Immature natural killer cell (primary cell): ENCODE measurements at regions not wholly inside any gene's neighbourhood (a gene's known extent, or its start where the extent isn't known, plus 50 kb on each side); places are given as distances from the start of the nearest gene placed in this dataset.

Experiments used
- DNase-seq, 3 donors: peaks; one replicate each; pipeline ENCODE4 v3.0.0; 2022; ENCODE audit warnings: mixed read lengths in 1 of 3
- H3K27ac Mint-ChIP-seq, 6 donors: one replicate each; pipeline ENCODE4 v1.8.0; 2020; ENCODE audit warnings: mixed read lengths in 6 of 6, mild to moderate bottlenecking in 5 of 6, inconsistent platforms in 4 of 6, moderate library complexity in 3 of 6
- H3K27me3 Mint-ChIP-seq, 3 donors: one replicate each; pipeline ENCODE4 v1.8.0; 2020 to 2021; ENCODE audit warnings: low read depth in 3 of 3, mild to moderate bottlenecking in 3 of 3, mixed read lengths in 3 of 3, moderate library complexity in 3 of 3, inconsistent platforms in 1 of 3
- H3K36me3 Mint-ChIP-seq, 3 donors: one replicate each; pipeline ENCODE4 v1.8.0; 2020; ENCODE audit warnings: mixed read lengths in 3 of 3, inconsistent platforms in 2 of 3, mild to moderate bottlenecking in 2 of 3
- H3K4me1 Mint-ChIP-seq, 2 donors: one replicate each; pipeline ENCODE4 v1.8.0; 2020; ENCODE audit warnings: inconsistent platforms in 2 of 2, mild to moderate bottlenecking in 2 of 2, mixed read lengths in 2 of 2, moderate library complexity in 1 of 2
- H3K4me3 Mint-ChIP-seq, 5 donors: one replicate each; pipeline ENCODE4 v1.8.0; 2020; ENCODE audit warnings: mild to moderate bottlenecking in 5 of 5, mixed read lengths in 5 of 5, inconsistent platforms in 3 of 5, moderate library complexity in 3 of 5
- H3K9me3 Mint-ChIP-seq, 6 donors: one replicate each; pipeline ENCODE4 v1.8.0; 2020; ENCODE audit warnings: mild to moderate bottlenecking in 6 of 6, mixed read lengths in 6 of 6, inconsistent platforms in 4 of 6, moderate library complexity in 3 of 6

GRCh38 chr3:190252080-190252479 lies 70.2 kb downstream of the CLDN1 start:
- peaks cover 0 to 2% (median 2%) of the 10 kb centered on the region in 3 donors for H3K27me3 Mint-ChIP-seq
- H3K36me3 Mint-ChIP-seq = no peaks in the 10 kb centered on the region
- H3K9me3 Mint-ChIP-seq = peaks cover 0 to 6% (median 5%) of the 10 kb centered on the region in 6 donors
- H3K4me3 Mint-ChIP-seq = no peak overlapping the region
- no peak overlapping the region for H3K27ac Mint-ChIP-seq
- no peaks in the 10 kb centered on the region for H3K4me1 Mint-ChIP-seq
- DNase-seq = no peak

DNA sequence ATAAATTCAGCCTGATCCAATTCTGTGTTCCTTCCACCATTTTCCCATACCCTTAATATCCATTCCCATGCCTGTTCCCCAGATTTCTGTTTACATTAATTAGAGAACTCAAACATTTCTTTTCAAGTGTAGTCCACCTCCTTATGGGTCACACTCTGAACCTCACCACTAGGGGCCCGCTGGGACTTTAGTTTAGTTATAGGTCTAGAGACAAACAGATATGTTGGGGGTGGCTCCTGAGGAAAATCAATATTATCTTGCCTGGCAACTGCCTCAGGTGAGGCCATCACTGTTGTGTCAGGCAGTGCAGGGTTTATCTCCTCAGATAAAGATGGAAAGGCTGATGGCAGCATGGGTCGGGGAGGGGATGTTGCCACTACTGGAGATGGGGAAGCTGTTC lies 72.8 kb downstream of the CLDN1 start:
- no peak for DNase-seq
- no peak overlapping the region for H3K4me3 Mint-ChIP-seq
- H3K36me3 Mint-ChIP-seq = no peaks in the 10 kb centered on the region
- H3K27me3 Mint-ChIP-seq = peaks cover 0 to 2% (median 0%) of the 10 kb centered on the region in 3 donors
- H3K27ac Mint-ChIP-seq = no peak overlapping the region
- H3K9me3 Mint-ChIP-seq = peaks cover 2 to 20% (median 6%) of the 10 kb centered on the region in 6 donors
- H3K4me1 Mint-ChIP-seq = no peaks in the 10 kb centered on the region

GRCh38 chr3:190242147-190242546 lies 80.1 kb downstream of the CLDN1 start:
- no peak overlapping the region for H3K27ac Mint-ChIP-seq
- no peak for DNase-seq
- H3K27me3 Mint-ChIP-seq = no peaks in the 10 kb centered on the region
- peaks cover 6 to 38% (median 10%) of the 10 kb centered on the region in 6 donors for H3K9me3 Mint-ChIP-seq
- H3K4me3 Mint-ChIP-seq = no peak overlapping the region
- no peaks in the 10 kb centered on the region for H3K4me1 Mint-ChIP-seq
- H3K36me3 Mint-ChIP-seq = no peaks in the 10 kb centered on the region

GRCh38 chr3:190239325-190239724 lies 82.9 kb downstream of the CLDN1 start:
- Mint-ChIP-seq H3K27me3 (no peaks in the 10 kb centered on the region), H3K27ac (no peak overlapping the region), H3K9me3 (peaks cover 2 to 32% (median 10%) of the 10 kb centered on the region in 6 donors), H3K4me3 (no peak overlapping the region), H3K4me1 (no peaks in the 10 kb centered on the region), H3K36me3 (no peaks in the 10 kb centered on the region)
- no peak for DNase-seq

DNA sequence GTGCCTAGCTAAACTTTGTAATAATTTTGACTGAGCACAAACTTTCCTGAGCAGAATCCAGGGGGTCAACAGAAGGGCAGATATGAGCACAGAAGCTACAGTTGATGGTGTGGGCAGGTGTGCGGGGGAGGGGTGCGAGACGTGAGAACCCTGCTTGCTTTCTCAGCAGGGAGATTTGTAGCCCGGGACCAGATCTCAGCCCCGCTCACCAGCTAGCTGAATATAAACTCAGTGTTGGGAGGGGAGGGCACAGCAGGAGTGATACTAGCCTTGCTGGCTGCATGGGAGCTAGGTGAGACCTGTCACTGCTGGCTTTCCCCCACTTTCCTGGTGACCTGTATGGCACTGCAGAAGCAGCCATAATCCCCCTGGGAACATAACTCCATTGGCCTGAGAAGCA lies 83.4 kb downstream of the CLDN1 start:
- no peak overlapping the region for H3K27ac Mint-ChIP-seq
- no peak overlapping the region for H3K4me3 Mint-ChIP-seq
- no peaks in the 10 kb centered on the region for H3K27me3 Mint-ChIP-seq
- no peak for DNase-seq
- peaks cover 2 to 32% (median 8%) of the 10 kb centered on the region in 6 donors for H3K9me3 Mint-ChIP-seq
- H3K36me3 Mint-ChIP-seq = no peaks in the 10 kb centered on the region
- no peaks in the 10 kb centered on the region for H3K4me1 Mint-ChIP-seq

DNA sequence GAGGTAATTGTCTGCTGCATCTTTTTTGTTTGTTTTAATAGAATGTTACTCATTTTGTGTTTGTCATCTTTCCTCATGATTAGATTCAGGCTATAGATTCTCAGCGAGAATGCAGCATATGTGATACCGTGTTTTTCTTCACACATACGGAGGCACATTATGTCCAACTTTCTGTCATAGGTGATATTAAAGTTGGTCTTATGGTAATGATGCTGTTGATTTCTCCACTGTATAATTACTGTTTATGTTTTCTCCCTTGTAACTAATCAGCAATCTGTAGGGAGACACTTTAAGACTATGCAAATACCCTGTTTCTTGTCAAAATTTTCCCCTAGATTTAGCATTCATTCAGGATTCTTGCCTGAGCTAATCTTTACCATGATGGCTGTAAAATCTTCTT lies 87.6 kb downstream of the CLDN1 start:
- no peak for DNase-seq

GRCh38 chr3:190229632-190230424 lies 92.4 kb downstream of the CLDN1 start:
- no peaks in the 10 kb centered on the region for H3K4me1 Mint-ChIP-seq
- peaks cover 0 to 4% (median 1%) of the 10 kb centered on the region in 3 donors for H3K27me3 Mint-ChIP-seq
- no peak overlapping the region for H3K27ac Mint-ChIP-seq
- no peak overlapping the region for H3K4me3 Mint-ChIP-seq
- no peak for DNase-seq
- H3K36me3 Mint-ChIP-seq = no peaks in the 10 kb centered on the region
- H3K9me3 Mint-ChIP-seq = peaks cover 0 to 2% (median 0%) of the 10 kb centered on the region in 6 donors

More for the DNA sequence above, 87.6 kb downstream of the CLDN1 start:
- Mint-ChIP-seq H3K27ac (no peak overlapping the region), H3K27me3 (peaks cover 0 to 4% (median 1%) of the 10 kb centered on the region in 3 donors), H3K4me1 (no peaks in the 10 kb centered on the region), H3K4me3 (no peak overlapping the region), H3K36me3 (no peaks in the 10 kb centered on the region), H3K9me3 (peaks cover 0 to 15% (median 1%) of the 10 kb centered on the region in 6 donors)

DNA sequence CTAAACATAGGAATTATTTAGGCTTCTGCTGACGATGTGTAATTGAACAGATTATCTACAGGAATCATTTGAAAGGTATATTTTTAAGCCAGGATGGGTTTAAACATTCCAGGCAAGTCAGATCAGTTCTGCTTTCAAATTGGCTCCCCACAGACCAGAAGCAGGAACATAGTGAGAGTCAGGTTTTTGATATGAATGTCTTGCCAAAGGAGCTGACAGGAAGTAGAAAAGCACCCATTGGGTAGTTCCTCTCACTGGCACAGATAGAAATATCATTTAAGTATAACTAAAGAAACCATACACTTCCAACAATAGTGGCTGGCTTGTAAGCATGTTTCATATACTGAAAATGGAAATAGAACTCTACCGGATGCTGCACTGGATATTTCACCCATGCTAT lies 95.2 kb downstream of the CLDN1 start:
- Mint-ChIP-seq H3K9me3 (peaks cover 0 to 2% (median 0%) of the 10 kb centered on the region in 6 donors), H3K4me1 (no peaks in the 10 kb centered on the region), H3K27ac (no peak overlapping the region), H3K36me3 (no peaks in the 10 kb centered on the region), H3K4me3 (no peak overlapping the region), H3K27me3 (peaks cover 0 to 4% (median 0%) of the 10 kb centered on the region in 3 donors)
- DNase-seq = no peak

DNA sequence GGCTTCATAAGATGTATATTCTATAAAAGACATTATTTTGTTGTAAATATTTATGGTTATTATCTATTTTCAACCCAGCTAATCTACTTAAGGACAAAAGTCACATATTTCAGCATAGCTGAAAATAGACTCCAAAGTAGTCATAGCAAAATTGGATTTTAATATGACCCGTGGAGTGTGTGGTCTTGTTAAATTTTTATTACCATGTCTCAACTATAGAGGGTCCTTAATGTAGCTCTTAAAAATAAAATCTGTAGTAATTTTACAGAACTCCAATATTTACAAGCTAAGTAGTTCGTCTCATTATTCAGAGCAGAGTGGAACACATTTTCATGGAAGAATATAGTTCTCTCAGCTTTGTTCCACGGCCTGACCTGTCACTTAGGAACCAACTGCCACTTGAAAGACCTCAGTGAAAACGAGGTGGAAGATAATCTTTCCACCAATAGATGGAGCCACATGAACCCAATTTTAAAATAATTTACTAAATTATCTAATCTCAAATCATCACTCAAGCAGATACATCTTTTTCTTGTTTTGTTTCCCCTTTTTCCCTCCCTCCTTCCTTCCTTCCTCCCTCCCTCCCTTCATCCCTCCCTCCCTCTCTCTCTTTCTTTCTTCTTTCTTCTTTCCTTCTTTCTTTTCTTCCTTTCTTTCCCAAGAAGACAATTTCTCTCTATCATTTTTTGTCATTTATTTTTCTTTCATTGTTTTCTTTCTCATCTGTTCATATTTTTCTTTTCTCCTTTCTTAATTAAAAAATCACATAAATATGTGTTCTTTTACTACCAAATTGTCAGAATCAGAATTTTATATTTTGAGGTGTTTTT lies 97.2 kb downstream of the CLDN1 start:
- Mint-ChIP-seq H3K4me1 (no peaks in the 10 kb centered on the region), H3K27me3 (peaks cover 0 to 4% (median 0%) of the 10 kb centered on the region in 3 donors), H3K27ac (no peak overlapping the region), H3K9me3 (peaks cover 0 to 18% (median 4%) of the 10 kb centered on the region in 6 donors), H3K4me3 (no peak overlapping the region), H3K36me3 (no peaks in the 10 kb centered on the region)
- DNase-seq = no peak

DNA sequence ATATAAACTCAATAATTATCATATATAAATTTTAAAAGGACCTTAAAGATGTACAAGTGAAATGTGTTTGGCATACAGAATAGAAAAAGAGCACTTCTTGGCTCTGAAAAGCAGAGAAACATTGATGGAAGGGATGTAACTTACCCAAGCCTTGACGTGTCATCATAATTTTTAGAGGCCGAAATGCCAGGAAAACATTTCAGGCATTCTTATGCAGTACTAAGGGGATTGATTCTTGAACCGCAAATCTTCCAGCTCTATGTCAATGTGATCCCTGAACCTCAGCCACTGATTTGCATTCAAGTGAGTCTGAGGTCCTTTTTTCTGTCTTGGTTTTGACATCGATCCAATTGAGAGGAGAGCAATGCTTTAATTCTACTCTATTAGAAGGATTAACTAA lies 97.8 kb downstream of the CLDN1 start:
- Mint-ChIP-seq H3K4me1 (no peaks in the 10 kb centered on the region), H3K27ac (no peak overlapping the region), H3K27me3 (peaks cover 0 to 4% (median 0%) of the 10 kb centered on the region in 3 donors), H3K4me3 (no peak overlapping the region), H3K9me3 (peaks cover 0 to 22% (median 7%) of the 10 kb centered on the region in 6 donors), H3K36me3 (no peaks in the 10 kb centered on the region)
- DNase-seq = no peak

- Mint-ChIP-seq H3K9me3 (peaks cover 0 to 22% (median 10%) of the 10 kb centered on the region in 6 donors), H3K4me1 (no peaks in the 10 kb centered on the region), H3K27ac (no peak overlapping the region), H3K27me3 (peaks cover 0 to 4% (median 2%) of the 10 kb centered on the region in 3 donors), H3K36me3 (no peaks in the 10 kb centered on the region), H3K4me3 (no peak overlapping the region)
- DNase-seq = no peak
Measured at GRCh38 chr3:190222916-190223315, 99.3 kb downstream of the CLDN1 start.

DNA sequence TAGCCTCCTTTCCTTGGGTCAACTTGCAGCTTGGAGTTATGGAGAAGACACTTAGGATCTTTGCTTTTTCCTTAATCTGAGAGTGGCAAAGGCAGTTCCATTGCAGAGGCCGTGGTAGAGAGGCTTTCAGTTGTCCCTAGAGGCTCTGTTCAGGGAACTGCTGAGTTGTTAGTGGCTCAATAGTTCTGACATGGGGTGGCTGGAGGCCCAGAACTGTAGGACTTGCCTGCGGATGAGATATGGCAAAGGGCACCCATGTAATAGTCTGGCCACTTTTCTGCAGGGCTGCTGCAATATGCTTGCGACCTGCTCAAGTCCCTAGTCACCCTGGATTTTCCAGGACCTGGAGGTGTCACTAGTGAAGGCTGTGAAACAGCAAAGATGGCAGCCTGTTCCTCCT lies 99.9 kb downstream of the CLDN1 start:
- peaks cover 0 to 22% (median 10%) of the 10 kb centered on the region in 6 donors for H3K9me3 Mint-ChIP-seq
- peaks cover 0 to 4% (median 2%) of the 10 kb centered on the region in 3 donors for H3K27me3 Mint-ChIP-seq
- H3K36me3 Mint-ChIP-seq = no peaks in the 10 kb centered on the region
- H3K4me1 Mint-ChIP-seq = no peaks in the 10 kb centered on the region
- H3K4me3 Mint-ChIP-seq = no peak overlapping the region
- no peak overlapping the region for H3K27ac Mint-ChIP-seq
- DNase-seq = no peak

DNA sequence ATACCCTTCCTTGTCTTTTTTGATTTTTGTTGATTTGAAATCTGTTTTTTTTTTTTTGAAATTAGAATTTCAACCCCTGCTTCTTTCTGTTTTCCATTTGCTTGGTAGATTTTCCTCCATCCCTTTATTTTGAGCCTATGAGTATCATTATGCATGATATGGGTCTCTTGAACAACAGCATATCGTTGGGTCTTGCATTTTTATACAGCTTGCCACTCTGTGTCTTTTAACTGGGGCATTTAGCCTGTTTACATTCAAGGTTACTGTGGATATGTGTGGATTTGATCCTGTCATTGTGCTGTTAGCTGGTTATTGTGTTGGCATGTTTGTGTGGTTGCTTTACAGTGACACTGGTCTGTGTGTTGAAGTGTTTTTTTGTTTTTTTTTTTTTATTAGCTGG lies 99.7 kb upstream of the P3H2 start:
- Mint-ChIP-seq H3K36me3 (no peaks in the 10 kb centered on the region), H3K27ac (no peak overlapping the region), H3K27me3 (peaks cover 0 to 4% (median 2%) of the 10 kb centered on the region in 3 donors), H3K4me3 (no peak overlapping the region), H3K4me1 (no peaks in the 10 kb centered on the region), H3K9me3 (peaks cover 0 to 22% (median 10%) of the 10 kb centered on the region in 6 donors)
- DNase-seq = no peak

DNA sequence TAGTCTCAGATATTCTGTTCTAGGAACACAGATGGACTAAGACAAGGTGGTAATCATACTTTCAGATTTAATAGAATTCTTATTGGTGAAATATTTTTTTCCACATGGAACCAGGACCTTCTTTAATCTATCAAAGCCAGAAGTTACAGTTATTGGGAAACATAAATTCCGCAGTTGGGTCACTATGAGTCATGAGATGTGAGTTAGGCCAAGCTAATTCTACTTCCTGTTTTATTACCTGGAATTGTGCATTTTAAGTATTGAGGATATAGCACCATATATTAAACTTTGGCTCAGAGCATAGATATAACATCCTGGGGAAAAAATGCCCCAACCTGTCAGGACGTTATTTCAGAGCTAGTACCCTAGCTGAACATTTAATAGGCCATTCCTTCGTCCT lies 96.4 kb upstream of the P3H2 start:
- Mint-ChIP-seq H3K4me3 (no peak overlapping the region), H3K27ac (no peak overlapping the region), H3K4me1 (no peaks in the 10 kb centered on the region), H3K27me3 (peaks cover 0 to 4% (median 2%) of the 10 kb centered on the region in 3 donors), H3K36me3 (no peaks in the 10 kb centered on the region), H3K9me3 (peaks cover 0 to 22% (median 11%) of the 10 kb centered on the region in 6 donors)
- no peak for DNase-seq
